A673 (cell line): ENCODE measurements at regions not wholly inside any gene's neighbourhood (a gene's known extent, or its start where the extent isn't known, plus 50 kb on each side); places are given as distances from the start of the nearest gene placed in this dataset.

Experiments
- BruUV-seq: library from RNA; stranded (reverse); fragments of 400-500 nt; replicated peaks from 2 replicates; lab custom pipeline; 2021; lab: Mats Ljungman, UMichigan
- CTCF ChIA-PET: fragments of 300-600 bp; sonication (Branson Sonifier 250); formaldehyde crosslinking; loops from one replicate; lab custom pipeline; 2022; ENCODE audit warnings: antibody characterized with exemption; lab: Charles Lee
- POLR2A ChIA-PET: fragments of 300-600 bp; sonication (Branson Sonifier 250); formaldehyde crosslinking; loops from one replicate; lab custom pipeline; 2022; ENCODE audit warnings: antibody characterized with exemption; ENCODE audit not compliant: low non-redundant PET; lab: Charles Lee
- DNase-seq: peaks from one replicate; pipeline ENCODE4 v3.0.0-alpha.2; 2015; ENCODE audit warnings: low spot score
- H3K27ac ChIP-seq: fragments of 200-600 bp; sonication (generic); 2 replicates; pipeline ENCODE4 v1.5.1; 2016; ENCODE audit warnings: mixed run types, low read depth, mild to moderate bottlenecking, mixed read lengths, antibody characterized with exemption, low read length; ENCODE audit not compliant: poor library complexity, severe bottlenecking
- H3K27me3 ChIP-seq: fragments of 200-600 bp; sonication (generic); replicated peaks from 2 replicates; pipeline ENCODE4 v1.6.1; 2017; ENCODE audit warnings: mixed run types, low read depth, mild to moderate bottlenecking, mixed read lengths, antibody characterized with exemption, low read length; ENCODE audit not compliant: insufficient read depth, poor library complexity
- H3K36me3 ChIP-seq: fragments of 200-600 bp; sonication (generic); 2 replicates; pipeline ENCODE4 v1.6.1; 2016; ENCODE audit warnings: mixed run types, mild to moderate bottlenecking, mixed read lengths, antibody characterized with exemption, low read length; ENCODE audit not compliant: insufficient read depth, poor library complexity, severe bottlenecking
- H3K4me1 ChIP-seq: fragments of 200-600 bp; sonication (generic); 2 replicates; pipeline ENCODE4 v1.6.1; 2017; ENCODE audit warnings: mixed run types, mild to moderate bottlenecking, mixed read lengths, antibody characterized with exemption, low read length; ENCODE audit not compliant: insufficient read depth, poor library complexity, severe bottlenecking
- H3K4me3 ChIP-seq: fragments of 200-600 bp; sonication (generic); 2 replicates; pipeline ENCODE4 v1.5.1; 2016; ENCODE audit warnings: low read depth, mixed run types, mild to moderate bottlenecking, mixed read lengths, low read length; ENCODE audit not compliant: poor library complexity, severe bottlenecking
- H3K9me3 ChIP-seq: fragments of 200-600 bp; sonication (generic); 2 replicates; pipeline ENCODE4 v1.6.1; 2016; ENCODE audit warnings: mixed run types, low read depth, mild to moderate bottlenecking, mixed read lengths, antibody characterized with exemption, low read length; ENCODE audit not compliant: poor library complexity, severe bottlenecking
- EZH2 ChIP-seq: fragments of 200-600 bp; sonication (generic); IDR thresholded peaks from 2 replicates; pipeline ENCODE4 v1.6.1; 2017; ENCODE audit warnings: borderline replicate concordance, low read depth, mild to moderate bottlenecking, mixed read lengths, antibody characterized with exemption, low read length; ENCODE audit not compliant: poor library complexity, severe bottlenecking
- intact Hi-C: fragments of 100-400 bp; cut with micrococcal nuclease; formaldehyde crosslinking; loops from one replicate; pipeline ENCODE4 v1.10.0; 2022; ENCODE audit not compliant: unreplicated experiment
- TF ChIP-seq, protein P1 (sequence below): fragments of 300-800, 200-600 bp; sonication (generic); conservative IDR thresholded peaks from 2 replicates; pipeline ENCODE4 v1.5.1; 2017; ENCODE audit warnings: low read depth, mild to moderate bottlenecking, antibody characterized with exemption, low read length, moderate library complexity, mixed read lengths

- intact Hi-C loops, result no loop called here
These were observed 561.6 kb downstream of the PLA2G4A start for GRCh38 chr1:187390215-187390818.

DNA sequence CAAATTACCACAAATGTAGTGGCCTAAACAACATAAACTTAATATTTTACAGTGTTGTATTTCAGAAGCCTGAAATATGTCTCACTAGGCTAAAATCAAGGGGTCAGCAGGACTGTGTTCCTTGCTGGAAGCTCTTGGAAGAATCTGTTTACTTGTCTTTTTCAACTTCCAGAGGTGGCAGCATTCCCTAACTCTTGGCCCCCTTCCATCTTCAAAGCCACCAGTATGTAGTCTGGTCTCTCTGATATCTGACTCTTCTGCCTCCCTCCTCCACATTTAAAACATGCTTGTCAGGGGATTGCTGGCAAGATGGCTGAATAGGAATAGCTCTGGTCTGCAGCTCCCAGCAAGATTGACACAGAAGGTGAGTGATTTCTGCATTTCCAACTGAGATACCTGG lies 567.5 kb downstream of the PLA2G4A start:
- intact Hi-C loops, result loop anchor here (5.0 kb wide), 1 partner anchor 349 kb away; no protein-coding TSS in a partner anchor
- Histone ChIP-seq H3K36me3 (no peaks in the 10 kb centered on the region), H3K27ac (no peak overlapping the region), H3K27me3 (no peaks in the 10 kb centered on the region), H3K9me3 (no peaks in the 10 kb centered on the region), H3K4me3 (no peak overlapping the region), H3K4me1 (no peaks in the 10 kb centered on the region)
- DNase-seq, result no peak
- ChIA-PET POLR2A (no interaction called here), CTCF (no interaction called here)
- BruUV-seq, result no TSS peak
- TF ChIP-seq, protein P1, sequence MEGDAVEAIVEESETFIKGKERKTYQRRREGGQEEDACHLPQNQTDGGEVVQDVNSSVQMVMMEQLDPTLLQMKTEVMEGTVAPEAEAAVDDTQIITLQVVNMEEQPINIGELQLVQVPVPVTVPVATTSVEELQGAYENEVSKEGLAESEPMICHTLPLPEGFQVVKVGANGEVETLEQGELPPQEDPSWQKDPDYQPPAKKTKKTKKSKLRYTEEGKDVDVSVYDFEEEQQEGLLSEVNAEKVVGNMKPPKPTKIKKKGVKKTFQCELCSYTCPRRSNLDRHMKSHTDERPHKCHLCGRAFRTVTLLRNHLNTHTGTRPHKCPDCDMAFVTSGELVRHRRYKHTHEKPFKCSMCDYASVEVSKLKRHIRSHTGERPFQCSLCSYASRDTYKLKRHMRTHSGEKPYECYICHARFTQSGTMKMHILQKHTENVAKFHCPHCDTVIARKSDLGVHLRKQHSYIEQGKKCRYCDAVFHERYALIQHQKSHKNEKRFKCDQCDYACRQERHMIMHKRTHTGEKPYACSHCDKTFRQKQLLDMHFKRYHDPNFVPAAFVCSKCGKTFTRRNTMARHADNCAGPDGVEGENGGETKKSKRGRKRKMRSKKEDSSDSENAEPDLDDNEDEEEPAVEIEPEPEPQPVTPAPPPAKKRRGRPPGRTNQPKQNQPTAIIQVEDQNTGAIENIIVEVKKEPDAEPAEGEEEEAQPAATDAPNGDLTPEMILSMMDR, result no peak
- no peak for TF ChIP-seq EZH2

More at GRCh38 chr1:187390215-187390818, 561.6 kb downstream of the PLA2G4A start:
- Histone ChIP-seq H3K4me3 (no peak overlapping the region), H3K36me3 (no peaks in the 10 kb centered on the region), H3K27ac (no peak overlapping the region), H3K9me3 (no peaks in the 10 kb centered on the region), H3K4me1 (no peaks in the 10 kb centered on the region), H3K27me3 (no peaks in the 10 kb centered on the region)
- POLR2A ChIA-PET, result no interaction called here
- CTCF ChIA-PET, result no interaction called here
- BruUV-seq, result no TSS peak
- TF ChIP-seq, protein P1, result no peak
- no peak for TF ChIP-seq EZH2
- DNase-seq, result peak; percentile 23

DNA sequence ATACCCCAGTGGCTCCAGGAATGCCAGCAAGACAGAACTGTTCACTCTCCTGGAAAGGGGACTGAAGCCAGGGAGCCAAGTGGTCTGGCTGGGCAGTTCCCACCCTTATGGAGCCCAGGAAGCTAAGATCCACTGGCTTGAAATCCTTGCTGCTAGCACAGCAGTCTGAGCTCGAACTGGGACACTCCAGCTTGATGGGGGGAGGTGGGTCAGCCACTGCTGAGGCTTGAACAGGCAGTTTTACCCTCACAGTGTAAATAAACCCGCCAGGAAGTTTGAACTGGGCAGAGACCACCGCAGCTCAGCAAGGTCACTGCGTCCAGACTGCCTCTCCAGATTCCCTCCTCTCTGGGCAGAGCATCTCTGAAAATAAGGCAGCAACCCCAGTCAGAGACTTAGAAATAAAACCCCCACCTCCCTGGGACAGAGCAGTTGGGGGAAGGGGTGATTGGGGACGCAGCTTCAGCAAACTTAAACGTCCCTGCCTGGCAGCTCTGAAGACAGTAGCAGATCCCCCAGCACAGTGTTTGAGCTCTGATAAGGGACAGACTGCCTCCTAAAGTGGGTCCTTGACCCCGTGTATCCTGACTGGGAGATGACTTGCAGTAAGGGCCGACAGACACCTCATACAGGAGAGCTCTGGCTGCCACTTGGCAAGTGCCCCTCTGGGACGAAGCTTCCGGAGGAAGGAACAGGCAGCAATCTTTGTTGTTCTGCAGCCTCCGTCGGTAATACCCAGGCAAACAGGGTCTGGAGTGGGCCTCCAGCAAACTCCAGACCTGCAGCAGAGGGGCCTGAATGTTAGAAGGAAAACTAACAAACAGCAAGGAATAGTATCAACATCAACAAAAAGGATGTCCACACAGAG lies 568.4 kb downstream of the PLA2G4A start:
- Histone ChIP-seq H3K36me3 (no peaks in the 10 kb centered on the region), H3K4me1 (no peaks in the 10 kb centered on the region), H3K27me3 (no peaks in the 10 kb centered on the region), H3K9me3 (no peaks in the 10 kb centered on the region), H3K4me3 (no peak overlapping the region), H3K27ac (no peak overlapping the region)
- ChIA-PET POLR2A (no interaction called here), CTCF (interaction anchor here (0.5 kb wide), 1 partner anchor 1122 kb away, joined by 3 read pairs; no protein-coding TSS in a partner anchor)
- BruUV-seq, result no TSS peak
- intact Hi-C loops, result loop anchor here (5.0 kb wide), 1 partner anchor 350 kb away; no protein-coding TSS in a partner anchor
- no peak for TF ChIP-seq EZH2
- TF ChIP-seq, protein P1, result no peak
- DNase-seq, result no peak
